ENCODE measurements at regions not wholly inside any gene's neighbourhood (a gene's known extent, or its start where the extent isn't known, plus 50 kb on each side); places are given as distances from the start of the nearest gene placed in this dataset.

DNA sequence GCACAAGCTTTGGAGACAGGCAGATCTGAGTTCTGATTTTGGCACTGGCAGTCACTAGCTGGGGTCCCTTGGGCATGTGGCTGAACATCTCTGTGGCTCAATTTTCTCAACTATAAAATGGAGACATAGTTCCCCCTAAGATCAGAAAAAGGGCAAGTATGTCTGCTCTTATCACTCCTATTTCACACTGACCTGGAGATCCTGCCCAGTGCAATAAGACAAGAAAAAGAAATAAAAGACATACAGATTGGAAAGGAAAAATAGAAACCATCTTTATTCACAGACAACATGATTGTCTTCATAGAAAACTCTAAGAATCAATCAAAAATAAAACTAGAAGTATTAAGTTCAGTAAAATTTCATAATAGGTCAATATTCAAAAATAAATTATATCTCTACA, 56.0 kb upstream of the LHX1 start:
- H3K27me3 ChIP-seq (ENCODE audit: low read length), result no peaks in the 10 kb centered on the region
- H4K20me1 ChIP-seq (ENCODE audit: low read length), result no peaks in the 10 kb centered on the region
- H3K4me3 ChIP-seq (ENCODE audit: low read length), result no peak overlapping the region
- CTCF ChIA-PET, result no interaction called here
- H3K4me1 ChIP-seq (ENCODE audit: insufficient read depth, low read length), result 0 out of 2 replicates have a peak, but pooled peaks cover 5% of the 10 kb centered on the region
- H3K4me2 ChIP-seq (ENCODE audit: low read length), result no peak overlapping the region
- no peaks in the 10 kb centered on the region for H3K79me2 ChIP-seq (ENCODE audit: low read length)
- H3F3A ChIP-seq (ENCODE audit: low read length, unreplicated experiment), result no peaks in the 10 kb centered on the region
- no peaks in the 10 kb centered on the region for H3K9me3 ChIP-seq (ENCODE audit: low read length)
- H3K36me3 ChIP-seq (ENCODE audit: low read depth, low read length), result no peaks in the 10 kb centered on the region
- no peaks in the 10 kb centered on the region for H3K9me2 ChIP-seq (replicated peaks; ENCODE audit: low read length)
- DNase-seq, result no peak
- BruUV-seq (replicated peaks), result no TSS peak
- no peak for ATAC-seq
- no peak overlapping the region for H3K9ac ChIP-seq (ENCODE audit: low read length)
- no peak overlapping the region for H3K27ac ChIP-seq (ENCODE audit: low read length)
- H2AFZ ChIP-seq (ENCODE audit: low read length), result no peak overlapping the region
- intact Hi-C loops (cut with micrococcal nuclease), result no loop called here
- POLR2A ChIA-PET (ENCODE audit: unreplicated experiment), result no interaction called here
- TF ChIP-seq EZH2 (IDR thresholded peaks at IDR 0.05; ENCODE audit: low read length, unreplicated experiment) (no peak), EZH2phosphoT487 (IDR thresholded peaks at IDR 0.05; ENCODE audit: borderline replicate concordance, low read length) (no peak)
- TF ChIP-seq, protein P1, sequence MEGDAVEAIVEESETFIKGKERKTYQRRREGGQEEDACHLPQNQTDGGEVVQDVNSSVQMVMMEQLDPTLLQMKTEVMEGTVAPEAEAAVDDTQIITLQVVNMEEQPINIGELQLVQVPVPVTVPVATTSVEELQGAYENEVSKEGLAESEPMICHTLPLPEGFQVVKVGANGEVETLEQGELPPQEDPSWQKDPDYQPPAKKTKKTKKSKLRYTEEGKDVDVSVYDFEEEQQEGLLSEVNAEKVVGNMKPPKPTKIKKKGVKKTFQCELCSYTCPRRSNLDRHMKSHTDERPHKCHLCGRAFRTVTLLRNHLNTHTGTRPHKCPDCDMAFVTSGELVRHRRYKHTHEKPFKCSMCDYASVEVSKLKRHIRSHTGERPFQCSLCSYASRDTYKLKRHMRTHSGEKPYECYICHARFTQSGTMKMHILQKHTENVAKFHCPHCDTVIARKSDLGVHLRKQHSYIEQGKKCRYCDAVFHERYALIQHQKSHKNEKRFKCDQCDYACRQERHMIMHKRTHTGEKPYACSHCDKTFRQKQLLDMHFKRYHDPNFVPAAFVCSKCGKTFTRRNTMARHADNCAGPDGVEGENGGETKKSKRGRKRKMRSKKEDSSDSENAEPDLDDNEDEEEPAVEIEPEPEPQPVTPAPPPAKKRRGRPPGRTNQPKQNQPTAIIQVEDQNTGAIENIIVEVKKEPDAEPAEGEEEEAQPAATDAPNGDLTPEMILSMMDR (conservative IDR thresholded peaks at IDR 0.05; ENCODE audit: low read depth, low read length), result no peak

DNA sequence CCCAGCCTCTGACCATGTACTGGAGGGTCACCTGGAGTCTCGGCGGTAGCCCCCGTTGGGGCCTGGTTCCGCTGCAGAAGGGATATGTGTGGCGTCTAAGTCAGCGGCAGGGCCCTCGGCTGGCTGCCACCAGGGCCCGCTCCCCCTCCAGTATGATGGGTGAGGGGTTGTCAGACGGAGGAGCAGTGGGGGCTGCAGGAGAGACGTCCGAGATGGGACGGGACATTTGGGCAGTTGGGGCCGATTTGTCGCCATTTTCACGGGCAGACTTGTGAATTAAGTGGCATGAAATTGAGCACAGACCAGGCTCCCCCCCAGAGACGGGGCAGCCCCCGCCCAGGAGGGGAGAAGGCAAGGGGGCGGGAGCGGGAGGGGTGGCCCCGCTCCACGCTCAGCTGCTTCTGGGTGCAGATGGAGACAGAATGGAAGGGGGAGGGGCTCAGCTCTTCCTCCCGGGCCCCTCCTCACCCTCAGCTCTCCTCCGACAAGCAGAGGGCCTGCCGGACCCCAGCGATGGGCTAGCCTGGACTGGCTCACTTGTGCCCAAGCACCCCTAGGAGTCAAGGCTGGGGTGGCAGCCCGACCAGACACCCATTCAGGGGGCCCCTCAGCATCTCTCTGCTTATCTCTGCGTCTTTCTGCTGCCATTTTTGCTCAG, 52.7 kb upstream of the LHX1 start:
- intact Hi-C loops (cut with micrococcal nuclease), result no loop called here
- no TSS peak for BruUV-seq (replicated peaks)

More for the DNA sequence above, 52.7 kb upstream of the LHX1 start:
- no peaks in the 10 kb centered on the region for H3K9me2 ChIP-seq (replicated peaks; ENCODE audit: low read length)
- H3K9ac ChIP-seq (ENCODE audit: low read length), result no peak overlapping the region
- H3K79me2 ChIP-seq (ENCODE audit: low read length), result no peaks in the 10 kb centered on the region
- H3K9me3 ChIP-seq (ENCODE audit: low read length), result no peaks in the 10 kb centered on the region
- ChIA-PET CTCF (no interaction called here), POLR2A (ENCODE audit: unreplicated experiment) (no interaction called here)
- no peaks in the 10 kb centered on the region for H3K36me3 ChIP-seq (ENCODE audit: low read depth, low read length)
- ATAC-seq, result no peak
- no peaks in the 10 kb centered on the region for H3F3A ChIP-seq (ENCODE audit: low read length, unreplicated experiment)
- TF ChIP-seq EZH2 (IDR thresholded peaks at IDR 0.05; ENCODE audit: low read length, unreplicated experiment) (no peak), EZH2phosphoT487 (IDR thresholded peaks at IDR 0.05; ENCODE audit: borderline replicate concordance, low read length) (no peak)
- TF ChIP-seq, protein P1 (conservative IDR thresholded peaks at IDR 0.05; ENCODE audit: low read depth, low read length), result no peak
- H3K27me3 ChIP-seq (ENCODE audit: low read length), result no peaks in the 10 kb centered on the region
- H3K4me2 ChIP-seq (ENCODE audit: low read length), result no peak overlapping the region
- H3K4me1 ChIP-seq (ENCODE audit: insufficient read depth, low read length), result 0 out of 2 replicates have a peak, but pooled peaks cover 5% of the 10 kb centered on the region
- no peak overlapping the region for H3K4me3 ChIP-seq (ENCODE audit: low read length)
- no peaks in the 10 kb centered on the region for H4K20me1 ChIP-seq (ENCODE audit: low read length)
- no peak overlapping the region for H2AFZ ChIP-seq (ENCODE audit: low read length)
- no peak for DNase-seq
- no peak overlapping the region for H3K27ac ChIP-seq (ENCODE audit: low read length)
